NCI-H345 treated with DMSO at 0.1 percent for 48 hours (cell line): ENCODE measurements at regions not wholly inside any gene's neighbourhood (a gene's known extent, or its start where the extent isn't known, plus 50 kb on each side); places are given as distances from the start of the nearest gene placed in this dataset.
"Not testable (repeated sequence)": the region's sequence is repeated elsewhere in the genome, so short reads cannot be mapped to it uniquely, and the experiment has no call there.

Experiments used
- DNase-seq: peaks from one replicate; lab custom pipeline; 2025; ENCODE audit not compliant: unreplicated experiment; lab: John Stamatoyannopoulos, UW

DNA sequence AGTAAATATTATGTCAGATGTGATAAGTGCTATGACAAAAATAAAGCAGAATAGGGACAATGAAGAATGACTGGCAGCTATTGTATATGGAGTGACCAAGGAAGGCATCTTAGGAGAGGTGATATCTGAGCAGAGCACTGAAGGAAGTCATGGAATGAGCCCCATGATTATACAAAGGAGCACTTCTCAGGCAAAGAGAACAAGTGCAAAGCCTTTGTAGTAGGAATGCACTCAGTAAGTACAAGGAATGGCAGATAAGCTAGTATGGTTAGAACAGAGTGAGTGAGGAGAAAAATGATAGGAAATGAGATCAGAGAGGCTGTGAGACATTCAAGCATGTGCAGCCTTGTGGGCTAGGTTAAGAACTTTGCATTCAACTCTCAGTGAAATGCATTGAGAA, 214.8 kb downstream of the LURAP1L start:
- no peak for DNase-seq

DNA sequence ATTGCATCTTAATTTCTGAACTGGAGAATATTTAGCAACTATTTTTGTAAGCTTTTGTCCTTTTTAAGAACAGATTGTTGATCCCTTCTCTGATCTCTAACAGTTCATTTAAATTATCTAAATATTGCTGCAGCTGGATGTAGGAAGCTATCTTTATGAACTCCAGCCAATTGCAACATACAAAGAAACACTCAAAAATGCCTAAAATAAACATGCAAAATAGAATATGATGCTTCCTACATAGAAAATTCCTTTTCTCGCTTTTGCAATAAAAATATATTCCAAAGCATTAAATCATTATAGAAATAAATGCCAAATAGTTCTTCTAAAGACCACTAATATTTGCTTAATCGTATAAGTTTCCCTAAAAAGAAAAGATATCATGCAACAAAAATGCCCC, 218.6 kb downstream of the LURAP1L start:
- no peak for DNase-seq

DNA sequence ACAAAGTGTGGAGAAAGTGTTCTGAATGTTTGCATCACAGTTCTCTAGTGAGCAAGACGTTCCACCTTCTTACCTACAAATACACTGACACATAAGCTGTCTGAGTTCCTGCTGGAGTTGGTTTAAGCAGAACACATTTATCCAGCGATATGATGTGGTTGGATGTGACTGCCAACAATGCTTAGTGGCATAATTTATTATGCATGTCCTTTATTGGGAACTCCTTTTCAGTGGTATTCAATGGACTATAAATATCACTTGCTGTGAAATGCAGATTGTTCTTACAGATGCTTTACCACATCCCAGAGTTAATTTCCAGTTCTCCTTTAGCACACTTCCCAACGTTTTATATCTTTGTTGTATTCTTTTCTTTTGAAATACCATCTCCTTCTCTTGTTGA, 222.2 kb downstream of the LURAP1L start:
- no peak for DNase-seq

DNA sequence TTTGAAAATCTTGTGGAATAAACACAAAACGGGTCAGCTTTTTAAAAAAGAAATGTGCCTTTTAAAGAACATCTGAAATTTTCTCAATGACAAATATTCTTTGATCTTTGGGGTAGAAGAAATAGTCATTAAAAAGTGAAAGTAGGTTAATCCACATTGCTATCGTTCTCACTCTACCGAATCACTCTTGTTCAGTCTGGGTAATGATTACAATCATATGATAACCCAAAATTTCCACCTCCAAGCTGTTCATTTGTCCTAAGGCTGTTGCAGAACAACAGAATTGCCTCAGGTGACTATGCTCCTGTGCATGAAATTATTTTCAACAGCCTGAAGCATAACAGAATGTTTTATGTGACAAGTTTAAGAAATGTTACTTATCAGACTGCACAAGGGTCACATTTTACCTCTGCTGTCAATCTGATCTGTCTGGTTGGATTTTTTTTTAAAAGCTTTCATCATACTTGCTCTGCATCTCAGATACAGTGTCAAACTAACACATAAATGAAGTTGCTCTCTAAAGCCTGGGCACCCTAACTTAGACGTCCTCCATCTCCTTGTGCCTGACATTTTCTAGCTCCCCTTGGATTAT, 227.3 kb downstream of the LURAP1L start:
- no peak for DNase-seq

DNA sequence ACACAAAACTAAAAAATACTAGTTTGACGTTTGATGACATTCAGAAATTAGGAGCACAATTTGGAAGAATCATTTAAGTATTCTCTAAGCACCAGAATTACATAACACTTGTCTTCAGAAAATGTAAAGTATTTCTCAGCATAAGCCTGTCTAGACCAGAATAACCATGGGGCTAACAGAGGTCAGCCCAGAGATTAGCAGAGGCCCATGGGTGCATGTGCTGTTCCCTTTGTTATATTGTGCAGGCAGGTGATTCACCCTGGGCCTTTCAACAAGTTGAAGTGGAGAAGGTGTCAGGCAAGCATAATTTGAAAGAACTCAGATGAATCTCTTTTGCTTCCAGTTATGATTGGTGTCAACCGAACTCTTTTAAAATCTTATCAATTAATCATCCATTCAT, 227.9 kb downstream of the LURAP1L start:
- no peak for DNase-seq

DNA sequence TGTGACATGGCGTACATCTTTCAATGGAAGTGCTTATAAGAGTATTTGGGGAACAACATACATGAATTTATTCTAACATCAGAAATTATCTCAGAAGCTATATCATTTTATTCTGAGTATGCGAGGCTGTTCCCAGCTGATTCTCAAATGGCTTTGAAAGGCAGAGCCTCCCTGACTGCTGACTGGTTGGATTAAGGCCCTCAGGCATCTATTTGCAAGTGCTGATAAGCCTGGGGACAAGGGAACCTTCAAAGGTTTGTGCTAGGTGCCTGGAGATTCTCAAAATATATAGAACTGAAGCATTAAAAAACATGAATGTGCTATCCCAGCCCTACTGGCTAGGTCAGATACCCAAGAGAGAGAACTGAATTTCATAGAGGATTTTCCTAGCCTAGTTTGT, 235.1 kb downstream of the LURAP1L start:
- no peak for DNase-seq

DNA sequence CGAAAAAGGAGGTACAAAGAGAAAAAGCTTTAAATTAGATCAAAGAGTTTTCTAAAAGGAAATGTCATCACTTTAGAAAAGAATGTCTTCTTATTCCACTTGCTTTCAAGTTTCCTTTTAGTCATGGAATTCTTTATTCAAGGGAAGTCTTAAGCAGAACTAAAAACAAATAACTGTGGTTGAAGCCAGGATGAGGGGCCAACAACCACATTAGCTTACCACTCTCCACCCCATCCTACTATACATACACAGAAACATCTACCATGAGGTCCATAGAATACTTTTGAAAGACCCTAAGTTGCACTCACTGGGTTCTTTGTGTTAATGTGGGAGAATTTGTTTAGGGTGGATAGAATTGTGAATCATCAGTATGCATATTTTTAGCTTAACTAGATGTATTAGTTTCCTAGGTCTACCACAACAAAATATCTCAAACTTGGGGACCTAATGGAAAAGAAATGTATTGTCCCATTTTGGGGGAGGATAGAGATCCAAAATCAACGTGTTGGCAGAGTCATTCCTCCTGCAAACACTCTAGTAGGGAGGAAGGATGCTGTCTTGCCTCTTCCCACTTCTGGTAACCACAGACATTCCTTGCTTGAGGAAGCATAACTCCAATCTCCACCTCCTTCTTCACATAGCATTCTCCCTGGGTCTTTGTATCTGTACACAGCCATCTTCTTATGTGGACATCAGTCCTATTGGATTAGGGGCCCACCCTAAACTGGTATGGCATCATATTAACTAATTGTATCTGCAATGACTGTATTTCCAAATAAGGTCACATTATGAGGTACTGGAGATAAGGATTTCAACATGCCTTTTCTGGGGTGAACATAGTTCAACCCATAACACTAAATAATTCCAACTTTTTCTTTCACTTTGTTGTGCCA, 239.4 kb downstream of the LURAP1L start:
- no peak for DNase-seq

DNA sequence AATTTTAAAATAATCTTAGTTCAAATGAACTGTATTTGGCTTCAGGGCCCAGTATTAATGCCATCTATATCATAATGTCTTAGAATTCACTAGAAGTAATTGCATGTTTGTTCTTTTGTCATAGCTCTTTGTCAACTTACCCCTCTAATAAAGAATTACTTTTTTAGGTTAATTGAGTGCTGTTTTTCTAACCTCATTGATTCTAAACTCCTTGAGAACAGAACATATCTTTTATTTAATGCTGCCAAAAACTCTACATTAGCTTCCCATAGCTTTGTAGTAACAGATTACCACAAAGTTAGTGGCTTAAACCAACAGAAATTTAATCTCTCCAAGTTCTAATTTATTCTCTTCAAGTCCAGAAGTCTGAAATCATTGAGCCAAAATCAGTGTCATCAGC, 242.4 kb downstream of the LURAP1L start:
- DNase-seq = no peak

DNA sequence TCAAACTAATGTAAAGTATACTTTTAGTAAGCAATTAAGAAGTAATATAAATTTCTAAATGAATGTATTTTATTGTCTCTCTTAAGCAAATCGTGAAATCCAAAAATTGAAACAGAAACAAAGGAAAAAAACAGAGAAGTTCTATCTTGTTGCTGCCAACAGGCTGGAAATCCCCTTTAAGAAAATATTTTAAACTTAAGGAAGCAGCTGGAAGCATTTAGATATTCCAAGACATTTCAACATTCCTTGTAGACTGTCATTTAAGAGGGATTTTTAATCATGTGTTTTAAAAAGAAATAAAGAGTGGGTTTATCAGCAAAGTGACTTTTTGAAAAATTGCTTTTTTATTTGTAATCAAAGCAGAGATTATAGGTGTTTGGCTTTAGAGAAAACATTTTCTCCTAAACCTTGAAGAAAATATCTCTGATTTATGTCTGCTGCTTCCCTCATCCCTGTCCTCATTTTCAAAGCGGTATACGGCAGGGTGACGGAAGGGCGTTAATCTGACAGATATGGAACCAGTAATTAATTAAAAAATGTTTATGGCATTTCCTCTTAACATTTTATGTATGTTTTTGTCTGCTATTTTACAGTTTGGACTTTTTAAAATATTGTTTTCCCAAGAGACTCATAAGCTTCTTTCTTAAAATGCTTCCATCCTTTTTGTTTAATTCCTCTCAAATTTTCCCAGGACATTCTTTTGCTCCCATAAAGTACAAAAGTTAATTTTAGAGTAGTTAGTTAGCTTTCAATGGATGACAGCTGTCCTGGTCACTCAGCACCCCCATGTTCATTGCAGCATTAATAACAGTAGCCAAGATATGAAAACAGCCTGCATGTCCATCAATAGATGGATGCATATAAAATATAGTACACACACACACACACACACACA, 245.6 kb downstream of the LURAP1L start:
- no peak for DNase-seq

DNA sequence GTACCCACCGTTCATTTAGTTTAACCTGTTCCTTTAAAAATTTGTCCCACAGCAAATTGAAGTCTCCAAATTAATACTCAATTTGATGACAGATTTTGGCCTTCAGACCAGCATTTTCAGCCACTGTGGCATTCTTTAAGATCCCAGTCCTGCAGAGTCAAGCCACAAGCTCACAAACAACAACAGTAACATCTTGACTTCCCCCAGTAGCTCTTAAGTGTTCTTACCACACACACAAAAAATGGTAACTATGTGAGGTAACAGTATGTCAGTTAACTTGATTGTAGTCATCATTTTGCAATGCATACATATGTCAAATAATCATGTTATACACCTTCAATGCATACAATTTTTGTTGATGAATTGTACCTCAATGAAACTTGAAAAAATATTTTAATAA, 247.9 kb downstream of the LURAP1L start:
- no peak for DNase-seq

DNA sequence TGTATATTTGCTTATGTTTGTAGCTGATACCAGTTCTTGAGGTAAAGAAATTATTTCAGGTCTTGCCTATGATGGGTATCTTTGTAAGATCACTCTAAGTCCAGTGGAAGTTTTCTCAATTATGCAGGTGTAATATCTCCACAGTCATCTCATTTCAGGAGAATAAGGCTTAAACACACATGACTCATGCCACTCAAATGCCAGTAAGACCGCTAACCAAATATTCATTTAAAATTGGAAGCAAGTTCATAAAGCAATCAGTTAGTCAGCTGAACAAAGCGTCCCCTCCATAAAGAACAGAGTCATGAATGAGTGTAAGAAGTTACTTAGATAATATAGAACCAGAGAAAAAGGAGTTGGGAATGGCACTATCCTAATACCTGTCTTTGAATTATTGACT, 248.7 kb downstream of the LURAP1L start:
- DNase-seq = no peak

DNA sequence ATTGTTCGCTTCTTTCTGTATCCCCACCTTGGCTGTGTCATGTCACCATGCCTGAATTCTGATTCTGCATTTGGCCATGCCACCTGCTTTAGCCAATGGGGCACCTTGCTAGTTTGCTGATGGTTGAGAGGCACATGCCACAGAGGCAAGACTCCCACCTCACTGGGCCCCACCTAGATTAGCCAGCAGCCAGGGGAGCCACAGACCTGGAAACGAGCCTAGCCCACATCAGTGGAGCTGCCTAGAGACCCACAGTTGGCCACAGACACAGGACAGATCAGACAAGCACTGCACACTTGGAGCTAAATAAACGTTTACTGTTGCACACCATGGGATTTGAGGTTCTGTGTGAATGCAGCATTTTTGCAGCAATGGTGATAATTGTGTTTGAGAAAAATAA, 252.1 kb downstream of the LURAP1L start:
- DNase-seq = no peak

DNA sequence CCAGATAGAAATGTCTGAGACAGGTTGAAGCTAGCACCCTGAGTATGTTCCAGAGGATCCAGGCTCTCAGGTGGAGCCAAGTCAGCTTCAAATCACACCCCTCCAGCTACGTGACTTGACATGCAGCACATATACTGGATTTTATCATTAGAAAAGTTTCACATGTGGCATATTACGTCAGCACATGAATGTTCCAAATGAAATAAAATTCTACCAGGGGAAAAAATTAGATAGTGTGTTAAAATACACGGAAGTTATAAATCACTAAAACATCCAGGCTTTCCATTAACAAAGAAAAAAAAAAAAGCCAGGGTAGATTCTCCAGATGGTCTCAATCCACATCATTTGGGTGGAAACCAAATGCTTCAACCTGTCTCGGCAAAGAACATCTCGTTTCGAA, 251.6 kb downstream of the MPDZ start:
- DNase-seq = no peak

DNA sequence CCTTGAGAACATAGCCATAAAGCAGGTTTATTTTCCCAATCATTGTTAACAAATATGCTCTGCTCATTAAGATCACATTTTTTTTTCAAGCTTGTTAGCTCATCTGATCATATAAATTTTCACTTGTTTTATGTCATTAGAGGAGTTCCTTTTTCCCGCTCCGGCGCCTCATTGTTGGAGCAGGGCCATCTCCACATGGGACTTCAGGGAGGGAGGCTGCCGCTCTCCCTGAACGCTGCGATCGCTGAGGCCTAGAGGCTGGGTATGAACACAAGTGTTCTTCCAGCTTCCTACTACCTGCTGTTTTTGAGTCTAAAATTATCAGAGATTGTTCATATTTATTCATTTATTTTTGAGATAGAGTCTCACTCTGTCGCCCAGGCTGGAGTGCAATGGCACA, 246.9 kb downstream of the MPDZ start:
- no peak for DNase-seq

DNA sequence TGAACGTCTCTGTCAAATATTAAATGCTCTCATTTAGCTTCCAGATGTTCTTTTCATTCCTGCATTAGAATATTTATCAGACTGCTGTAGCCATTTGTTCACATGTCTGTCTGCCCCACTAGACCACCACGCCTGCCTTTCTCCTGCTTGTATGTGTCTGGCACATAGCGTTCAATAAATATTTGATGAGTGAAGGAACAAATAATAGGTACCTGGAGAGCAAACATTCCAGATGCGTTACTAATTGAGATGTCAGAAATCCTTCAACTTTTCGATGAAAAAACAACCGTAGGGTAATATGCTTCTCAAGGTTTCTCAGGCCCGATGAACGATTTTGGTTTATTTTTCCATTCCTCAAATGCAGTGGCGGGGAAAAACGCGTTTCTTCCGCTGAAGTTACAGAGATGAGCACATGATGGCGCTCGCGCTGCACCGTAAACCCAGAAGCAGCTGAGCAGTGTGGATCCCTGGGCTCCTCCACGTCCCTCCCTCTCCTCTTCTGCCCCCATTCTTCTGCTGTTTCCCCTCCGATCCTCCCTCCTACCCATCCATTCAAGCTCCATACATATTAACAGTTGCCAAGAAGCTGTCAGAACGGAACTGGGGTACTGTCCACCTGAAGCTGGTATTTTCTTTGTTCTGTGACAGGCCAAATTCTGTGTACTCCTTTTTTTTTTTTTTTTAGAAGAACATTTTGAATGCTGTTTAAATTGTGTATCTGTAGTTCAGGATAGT, 245.4 kb downstream of the MPDZ start:
- peak; percentile 69 for DNase-seq

DNA sequence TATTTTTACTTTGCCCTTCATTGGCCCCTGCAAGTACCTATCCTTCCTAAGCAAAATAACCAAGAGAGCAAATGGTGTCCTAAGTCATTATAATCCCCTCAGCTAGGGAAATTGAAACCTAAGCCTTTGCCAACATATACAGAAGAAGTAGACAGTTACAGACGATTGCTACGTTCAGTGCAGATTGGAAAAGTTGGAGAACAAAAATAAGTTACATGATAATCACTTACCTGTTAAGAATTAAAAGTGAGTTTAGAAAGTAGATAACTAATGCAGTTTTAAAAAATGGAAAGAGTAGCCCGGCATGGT, 244.8 kb downstream of the MPDZ start:
- peak; percentile 52 for DNase-seq

DNA sequence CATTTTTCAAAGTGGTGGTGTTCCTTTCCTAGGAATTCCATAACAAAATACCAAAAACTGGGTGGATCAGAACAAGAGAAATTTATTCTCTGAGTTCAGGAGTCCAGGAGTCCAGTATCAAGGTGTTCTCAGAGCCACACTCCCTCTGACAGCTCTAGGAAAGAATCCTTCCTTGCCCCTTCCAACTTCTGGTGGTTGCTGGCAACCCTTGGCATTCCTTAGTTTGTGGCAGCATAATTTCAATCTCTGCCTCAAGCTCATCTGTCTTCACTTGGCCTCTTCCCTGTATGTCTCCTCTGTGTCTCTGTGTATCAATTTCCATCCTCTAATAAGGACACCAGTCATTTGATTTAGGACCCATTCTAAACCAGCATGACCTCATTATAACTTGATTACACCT, 243.7 kb downstream of the MPDZ start:
- DNase-seq = no peak

DNA sequence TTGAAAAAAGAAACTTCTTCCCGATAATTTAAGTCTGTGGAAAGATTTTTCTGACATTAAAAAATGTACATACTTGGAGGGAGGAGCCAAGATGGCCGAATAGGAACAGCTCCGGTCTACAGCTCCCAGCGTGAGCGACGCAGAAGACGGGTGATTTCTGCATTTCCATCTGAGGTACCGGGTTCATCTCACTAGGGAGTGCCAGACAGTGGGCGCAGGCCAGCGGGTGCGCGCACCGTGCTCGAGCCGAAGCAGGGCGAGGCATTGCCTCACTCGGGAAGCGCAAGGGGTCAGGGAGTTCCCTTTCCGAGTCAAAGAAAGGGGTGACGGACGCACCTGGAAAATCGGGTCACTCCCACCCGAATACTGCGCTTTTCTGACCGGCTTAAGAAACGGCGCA, 241.7 kb downstream of the MPDZ start:
- DNase-seq = not testable (repeated sequence)

DNA sequence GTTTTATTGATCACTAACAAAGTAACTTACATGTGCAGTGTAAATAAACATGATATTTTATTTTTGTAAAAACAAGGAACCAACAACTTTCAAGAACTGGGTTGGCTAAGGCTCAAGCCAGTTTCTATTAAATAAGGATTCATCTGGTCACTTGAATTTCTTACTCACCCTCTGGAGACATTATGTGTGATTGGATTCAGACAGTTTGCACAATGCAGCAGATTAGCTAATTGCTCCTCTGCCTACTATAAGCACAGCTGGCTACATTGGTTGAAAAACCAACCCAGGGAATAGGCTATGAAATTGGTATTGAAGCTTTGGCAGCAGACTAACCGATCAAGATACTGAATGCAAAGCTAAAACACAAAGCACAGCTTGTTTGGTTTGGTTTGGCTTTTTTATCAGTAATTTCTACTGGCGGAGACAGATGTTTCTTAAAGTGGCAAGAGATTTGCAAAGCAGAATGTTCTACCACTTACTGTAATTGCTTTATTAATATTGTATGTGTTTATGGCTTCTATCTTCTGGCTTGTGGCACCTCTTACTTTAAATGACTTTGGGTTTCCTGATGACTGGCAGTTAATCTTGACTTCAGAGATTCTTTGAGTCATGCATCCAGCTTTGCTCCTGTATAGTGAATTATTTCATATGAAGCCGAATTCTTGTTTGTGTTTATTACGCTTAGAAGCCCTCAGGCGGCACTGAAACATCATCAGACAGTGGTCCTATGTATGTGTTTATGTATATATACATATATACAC, 231.5 kb downstream of the MPDZ start:
- DNase-seq = no peak

DNA sequence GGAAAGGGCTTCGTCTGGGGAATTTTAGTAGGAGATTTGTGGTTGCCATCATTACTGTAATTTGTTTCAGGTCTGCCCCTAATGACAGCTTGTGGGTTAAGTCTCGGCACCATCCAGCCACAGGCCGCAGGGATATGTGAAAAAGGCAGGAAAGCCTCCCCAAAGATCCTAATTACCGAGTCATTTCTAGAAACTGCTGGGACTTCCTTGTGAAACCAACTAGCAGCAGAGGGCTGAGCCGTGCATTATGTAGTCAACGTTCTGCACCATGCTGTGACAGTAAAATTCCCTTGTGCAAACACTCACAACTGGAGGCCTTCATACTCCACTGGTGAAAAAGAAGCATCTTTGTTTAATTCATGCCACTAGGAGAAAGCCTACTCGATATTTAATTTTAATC, 230.3 kb downstream of the MPDZ start:
- peak; percentile 87 for DNase-seq

DNA sequence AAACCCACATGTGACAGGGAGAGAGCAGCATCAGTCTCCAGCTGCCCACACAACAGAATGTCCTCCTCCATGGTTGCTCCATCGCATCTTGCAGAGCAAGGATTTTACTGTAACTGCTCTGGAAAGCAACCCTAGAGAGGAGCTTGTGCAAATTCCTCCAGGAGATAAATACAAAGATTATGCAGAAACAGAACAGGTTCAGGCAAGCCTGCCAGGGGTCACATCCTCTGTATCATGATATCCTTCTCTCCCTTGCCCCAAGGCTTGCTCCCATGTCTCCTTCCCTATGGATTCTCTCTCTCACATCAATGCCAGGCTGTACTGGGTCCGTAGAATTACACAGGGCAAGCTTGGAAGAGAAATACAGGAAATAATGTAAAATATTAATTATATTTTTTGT, 226.0 kb downstream of the MPDZ start:
- DNase-seq = no peak
